ENCODE measurements at regions not wholly inside any gene's neighbourhood (a gene's known extent, or its start where the extent isn't known, plus 50 kb on each side); places are given as distances from the start of the nearest gene placed in this dataset.

DNA sequence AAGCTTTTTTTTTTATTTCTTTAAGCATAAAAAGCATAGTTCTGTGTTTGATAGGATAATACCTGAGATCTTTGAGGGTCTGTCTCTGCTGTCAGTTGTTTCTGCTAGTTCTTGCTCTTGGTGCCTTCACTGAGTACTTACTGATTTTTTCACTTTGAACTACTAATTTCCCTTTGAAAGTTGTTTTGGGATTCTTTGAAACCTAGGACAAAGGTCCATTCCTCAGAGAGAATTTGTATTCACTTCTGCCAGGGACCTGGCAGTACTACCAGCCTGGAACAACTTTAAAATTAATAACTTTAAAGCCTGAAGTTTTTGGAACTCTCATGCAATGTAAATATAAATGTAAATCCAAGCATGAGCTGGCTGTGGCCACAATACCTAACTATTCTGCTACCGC, 190.1 kb downstream of the TM2D1 start:
- H3K4me3 ChIP-seq (ENCODE audit: low read depth, low read length), result no peak overlapping the region
- TF ChIP-seq, protein P1, sequence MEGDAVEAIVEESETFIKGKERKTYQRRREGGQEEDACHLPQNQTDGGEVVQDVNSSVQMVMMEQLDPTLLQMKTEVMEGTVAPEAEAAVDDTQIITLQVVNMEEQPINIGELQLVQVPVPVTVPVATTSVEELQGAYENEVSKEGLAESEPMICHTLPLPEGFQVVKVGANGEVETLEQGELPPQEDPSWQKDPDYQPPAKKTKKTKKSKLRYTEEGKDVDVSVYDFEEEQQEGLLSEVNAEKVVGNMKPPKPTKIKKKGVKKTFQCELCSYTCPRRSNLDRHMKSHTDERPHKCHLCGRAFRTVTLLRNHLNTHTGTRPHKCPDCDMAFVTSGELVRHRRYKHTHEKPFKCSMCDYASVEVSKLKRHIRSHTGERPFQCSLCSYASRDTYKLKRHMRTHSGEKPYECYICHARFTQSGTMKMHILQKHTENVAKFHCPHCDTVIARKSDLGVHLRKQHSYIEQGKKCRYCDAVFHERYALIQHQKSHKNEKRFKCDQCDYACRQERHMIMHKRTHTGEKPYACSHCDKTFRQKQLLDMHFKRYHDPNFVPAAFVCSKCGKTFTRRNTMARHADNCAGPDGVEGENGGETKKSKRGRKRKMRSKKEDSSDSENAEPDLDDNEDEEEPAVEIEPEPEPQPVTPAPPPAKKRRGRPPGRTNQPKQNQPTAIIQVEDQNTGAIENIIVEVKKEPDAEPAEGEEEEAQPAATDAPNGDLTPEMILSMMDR (IDR thresholded peaks at IDR 0.05; ENCODE audit: insufficient read depth, low read depth, low read length, missing control alignments), result no peak
- DNase-seq (ENCODE audit: low read depth), result no peak

DNA sequence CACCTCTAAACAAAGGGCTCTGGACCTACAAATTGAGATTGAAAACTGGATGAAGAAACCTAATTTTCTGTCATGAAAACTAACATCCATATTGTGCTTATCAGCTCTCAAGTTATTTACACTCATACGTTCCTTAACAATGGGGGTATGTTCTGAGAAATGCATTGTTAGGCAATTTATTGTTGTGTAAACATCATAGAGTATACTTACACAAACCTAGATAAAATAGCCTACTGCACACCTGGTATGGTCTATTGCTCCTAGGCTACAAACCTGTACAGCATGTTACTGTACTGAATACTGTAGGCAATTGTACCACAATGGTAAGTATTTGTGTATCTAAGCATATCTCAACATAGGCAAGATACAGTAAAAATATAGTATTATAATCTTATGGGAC, 191.4 kb downstream of the TM2D1 start:
- TF ChIP-seq, protein P1 (IDR thresholded peaks at IDR 0.05; ENCODE audit: insufficient read depth, low read depth, low read length, missing control alignments), result no peak

DNA sequence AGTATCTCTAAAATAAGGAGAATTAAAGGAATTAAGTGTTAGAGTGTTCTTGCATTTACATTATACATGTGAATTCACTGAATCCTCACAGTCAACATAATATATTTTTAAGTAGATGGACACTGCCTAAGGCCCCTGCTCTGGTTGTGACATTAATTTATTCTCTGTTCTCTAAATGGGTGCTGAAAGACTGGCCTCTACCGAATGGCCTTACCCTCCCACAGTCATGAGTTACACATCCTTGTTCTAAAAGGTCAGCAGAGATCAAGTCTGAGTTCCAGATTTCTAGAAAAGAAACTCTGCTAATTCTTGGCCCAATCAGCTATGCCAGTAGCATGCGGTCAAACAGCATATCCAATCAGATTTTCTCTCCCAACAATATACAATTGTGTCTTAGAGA, 193.2 kb downstream of the TM2D1 start:
- TF ChIP-seq, protein P1 (IDR thresholded peaks at IDR 0.05; ENCODE audit: insufficient read depth, low read depth, low read length, missing control alignments), result no peak
- no peak overlapping the region for H3K4me3 ChIP-seq (ENCODE audit: low read depth, low read length)
- DNase-seq (ENCODE audit: low read depth), result no peak

More for the DNA sequence above, 191.4 kb downstream of the TM2D1 start:
- H3K4me3 ChIP-seq (ENCODE audit: low read depth, low read length), result no peak overlapping the region
- DNase-seq (ENCODE audit: low read depth), result no peak

DNA sequence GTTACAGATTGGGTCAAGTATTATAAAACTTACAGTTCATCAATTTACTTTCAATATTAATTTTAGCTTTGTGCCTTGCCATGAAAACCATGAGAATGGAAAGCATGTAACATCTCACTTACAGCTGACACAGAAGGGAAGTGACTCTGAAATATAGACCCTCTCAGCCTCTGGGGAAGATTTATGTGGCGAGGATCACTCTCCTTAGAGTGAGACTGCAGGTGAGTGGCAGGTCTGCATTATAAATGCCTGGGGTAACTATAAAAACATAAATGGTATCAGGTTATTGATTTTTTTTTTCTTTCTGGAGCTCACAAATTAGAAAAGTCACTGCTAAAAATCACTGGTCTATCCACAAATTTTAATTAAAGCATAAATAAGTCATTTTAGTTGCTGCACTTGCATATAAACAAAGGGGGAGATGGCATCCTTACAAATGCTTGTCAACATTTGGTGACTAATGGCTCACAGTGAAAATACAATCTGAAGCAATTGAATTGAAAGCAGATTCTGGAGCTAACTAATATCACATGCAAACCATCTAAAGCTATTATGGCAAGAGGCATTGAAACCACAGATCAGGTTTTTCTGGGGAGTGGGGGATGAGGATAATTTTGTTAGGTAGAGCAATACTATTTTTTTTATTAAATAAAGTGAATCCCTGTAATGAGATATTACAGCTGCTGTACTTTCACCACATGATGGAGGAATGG, 200.9 kb downstream of the TM2D1 start:
- no peak for DNase-seq (ENCODE audit: low read depth)
- TF ChIP-seq, protein P1 (IDR thresholded peaks at IDR 0.05; ENCODE audit: insufficient read depth, low read depth, low read length, missing control alignments), result no peak
- no peak overlapping the region for H3K4me3 ChIP-seq (ENCODE audit: low read depth, low read length)

DNA sequence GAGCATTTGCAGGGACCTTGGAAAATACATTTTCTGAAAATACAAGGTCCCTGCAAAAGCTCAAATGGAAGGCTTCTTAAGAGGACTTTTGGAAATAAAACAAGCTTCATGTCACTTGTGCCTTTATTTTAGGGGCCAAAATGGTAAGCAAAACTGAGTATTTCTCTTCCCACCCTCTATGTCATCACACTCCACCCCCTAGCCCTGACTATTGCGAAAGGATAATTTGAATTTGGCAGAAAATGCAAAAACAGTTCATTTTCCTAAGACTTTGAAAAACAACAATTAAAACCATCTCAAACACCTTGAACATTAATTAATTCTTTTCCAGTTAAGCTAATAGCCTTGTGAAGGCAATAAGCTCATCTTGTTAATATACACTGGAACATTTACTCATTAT, 201.7 kb downstream of the TM2D1 start:
- TF ChIP-seq, protein P1 (IDR thresholded peaks at IDR 0.05; ENCODE audit: insufficient read depth, low read depth, low read length, missing control alignments), result no peak
- no peak overlapping the region for H3K4me3 ChIP-seq (ENCODE audit: low read depth, low read length)
- no peak for DNase-seq (ENCODE audit: low read depth)

DNA sequence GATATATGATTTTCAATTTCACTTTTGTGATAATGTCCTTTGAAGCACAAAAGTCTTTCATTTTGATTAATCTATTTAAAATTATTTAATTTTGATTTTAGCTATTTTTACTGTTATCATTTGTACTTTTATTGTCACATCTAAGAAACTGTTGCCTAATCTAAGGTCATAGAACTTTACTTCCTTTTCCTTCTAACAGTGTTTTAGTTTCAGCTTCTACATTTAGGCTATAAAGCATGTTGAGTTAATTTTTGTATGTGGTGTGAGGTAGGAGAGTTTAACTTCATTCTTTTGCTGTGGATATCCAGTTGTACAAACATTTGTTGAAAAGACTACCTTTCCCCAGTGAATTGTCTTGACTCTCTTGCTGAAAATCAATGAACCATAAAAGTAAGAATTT, 204.5 kb downstream of the TM2D1 start:
- no peak overlapping the region for H3K4me3 ChIP-seq (ENCODE audit: low read depth, low read length)
- TF ChIP-seq, protein P1 (IDR thresholded peaks at IDR 0.05; ENCODE audit: insufficient read depth, low read depth, low read length, missing control alignments), result no peak
- no peak for DNase-seq (ENCODE audit: low read depth)

DNA sequence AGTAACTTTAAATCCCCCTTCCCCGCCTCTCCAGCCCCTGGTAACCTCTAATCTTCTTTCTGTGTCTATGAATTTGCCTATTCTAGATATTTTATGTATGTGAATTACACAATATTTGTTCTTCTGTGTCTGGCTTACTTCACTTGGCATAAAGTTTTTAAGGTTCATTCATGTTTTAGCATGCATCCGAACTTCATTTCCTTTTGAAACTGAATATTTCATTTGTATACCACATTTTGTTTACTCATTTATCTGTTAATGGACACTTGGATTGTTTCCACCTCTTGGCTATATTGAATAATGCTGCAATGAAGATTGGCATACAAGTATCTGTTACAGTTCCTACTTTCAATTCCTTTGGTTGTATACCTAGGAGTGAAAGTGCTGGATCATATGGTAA, 205.3 kb downstream of the TM2D1 start:
- DNase-seq (ENCODE audit: low read depth), result no peak
- TF ChIP-seq, protein P1 (IDR thresholded peaks at IDR 0.05; ENCODE audit: insufficient read depth, low read depth, low read length, missing control alignments), result no peak
- no peak overlapping the region for H3K4me3 ChIP-seq (ENCODE audit: low read depth, low read length)
